HG03439 (cell line): ENCODE measurements at regions not wholly inside any gene's neighbourhood (a gene's known extent, or its start where the extent isn't known, plus 50 kb on each side); places are given as distances from the start of the nearest gene placed in this dataset.
A peak's percentile ranks its signal among the peaks of the same experiment; 100 is the strongest.
"Not testable (repeated sequence)": the region's sequence is repeated elsewhere in the genome, so short reads cannot be mapped to it uniquely, and the experiment has no call there.

ENCODE experiments used
- ATAC-seq: cut with Tn5 transposase; IDR thresholded peaks from one replicate; pipeline ENCODE4 v1.9.1; 2021; ENCODE audit warnings: mild to moderate bottlenecking, moderate library complexity; ENCODE audit not compliant: unreplicated experiment

DNA sequence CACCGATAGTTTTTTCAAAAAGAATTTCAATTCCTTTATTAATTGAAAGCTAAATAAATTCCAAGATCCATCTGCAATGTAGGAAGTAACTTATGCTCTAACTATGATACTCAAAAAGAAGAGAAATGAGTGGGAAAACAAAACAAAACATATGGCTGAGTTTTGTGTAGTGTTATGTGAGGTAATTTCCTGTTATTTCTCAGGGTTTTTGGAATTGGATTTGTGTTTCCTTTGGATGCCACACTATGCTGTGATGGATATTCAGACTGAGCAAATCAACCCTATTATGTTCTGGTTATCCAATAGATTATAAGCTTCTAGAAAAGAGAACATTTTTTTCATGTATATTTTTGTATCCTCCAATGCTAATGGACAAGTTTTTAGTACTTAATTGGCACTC is 73.4 kb upstream of the RAPGEF2 start:
- no peak for ATAC-seq

DNA sequence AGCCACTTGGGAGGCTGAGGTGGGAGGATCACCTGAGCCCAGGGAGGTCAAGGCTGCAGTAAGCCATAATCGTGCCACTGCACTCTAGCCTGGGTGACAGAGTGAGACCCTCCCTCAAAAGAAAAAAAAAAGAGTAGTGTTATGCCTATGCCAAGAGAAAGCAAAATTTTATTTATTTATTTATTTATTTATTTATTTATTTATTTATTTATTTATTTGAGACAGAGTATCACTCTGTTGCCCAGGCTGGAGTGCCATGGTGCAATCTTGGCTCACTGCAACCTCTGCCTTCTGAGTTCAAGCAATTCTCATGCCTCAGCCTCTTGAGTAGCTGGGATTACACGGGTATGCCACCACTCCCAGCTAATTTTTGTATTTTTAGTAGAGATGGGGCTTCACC is 72.6 kb upstream of the RAPGEF2 start:
- not testable (repeated sequence) for ATAC-seq

DNA sequence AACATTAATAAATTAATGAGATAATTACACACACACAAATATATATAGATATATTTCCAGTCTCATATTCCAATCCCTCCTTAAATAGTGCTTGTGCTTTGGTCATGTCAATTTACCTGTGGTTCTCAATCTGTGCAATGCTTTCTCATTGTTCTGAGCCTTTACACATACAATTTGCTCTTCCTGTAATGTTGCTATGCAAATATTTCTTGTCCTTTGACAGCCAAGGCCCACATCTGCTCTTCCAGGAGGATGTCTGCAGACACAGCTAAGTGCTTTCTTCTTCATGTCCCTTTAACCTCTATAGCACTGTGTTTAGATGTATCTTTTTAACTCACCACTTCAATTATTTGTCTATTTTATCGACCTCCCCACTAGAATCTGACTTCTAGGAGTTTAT is 67.3 kb upstream of the RAPGEF2 start:
- no peak for ATAC-seq

DNA sequence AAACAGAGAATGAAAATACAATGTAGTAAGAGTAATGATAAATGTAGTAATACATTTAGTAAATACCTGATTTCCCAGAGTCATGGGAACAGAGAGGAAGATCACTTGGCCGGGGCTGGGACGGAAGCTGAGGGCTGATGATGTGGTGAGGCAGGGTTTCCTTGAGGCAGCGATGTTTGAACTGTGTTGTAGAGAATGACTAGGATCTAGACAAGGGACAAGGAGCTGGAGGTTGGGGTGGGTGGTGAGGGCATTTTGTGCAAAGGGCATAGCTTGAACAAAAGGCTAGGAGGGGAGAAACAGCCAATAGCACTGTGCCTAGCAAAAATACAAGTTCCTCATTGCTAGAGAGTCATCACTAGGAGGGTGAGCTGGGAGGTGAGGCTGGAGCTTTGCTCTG is 64.3 kb upstream of the RAPGEF2 start:
- no peak for ATAC-seq

GRCh38 chr4:159041054-159042034 is 61.5 kb upstream of the RAPGEF2 start:
- no peak for ATAC-seq

- no peak for ATAC-seq
Measured at GRCh38 chr4:159042097-159042605, 60.7 kb upstream of the RAPGEF2 start.

DNA sequence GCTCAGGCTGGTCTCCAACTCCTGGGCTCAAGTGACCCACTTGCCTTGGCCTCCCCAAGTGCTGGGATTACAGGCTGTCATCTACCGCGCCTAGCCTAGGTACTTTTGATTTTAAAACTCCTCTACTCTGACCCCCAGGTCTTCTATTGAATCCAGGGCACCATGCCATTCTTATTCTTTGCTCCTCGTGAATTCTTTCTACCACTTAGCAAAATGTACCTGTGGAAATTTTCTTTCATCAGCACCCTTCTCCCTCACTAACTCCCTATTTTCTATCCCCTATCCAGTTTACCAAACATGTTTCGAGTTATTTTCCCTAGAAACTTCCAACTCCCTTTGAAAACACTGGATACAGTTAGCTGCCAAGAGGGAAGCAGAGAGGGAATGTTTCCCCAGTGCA is 60.0 kb upstream of the RAPGEF2 start:
- no peak for ATAC-seq

DNA sequence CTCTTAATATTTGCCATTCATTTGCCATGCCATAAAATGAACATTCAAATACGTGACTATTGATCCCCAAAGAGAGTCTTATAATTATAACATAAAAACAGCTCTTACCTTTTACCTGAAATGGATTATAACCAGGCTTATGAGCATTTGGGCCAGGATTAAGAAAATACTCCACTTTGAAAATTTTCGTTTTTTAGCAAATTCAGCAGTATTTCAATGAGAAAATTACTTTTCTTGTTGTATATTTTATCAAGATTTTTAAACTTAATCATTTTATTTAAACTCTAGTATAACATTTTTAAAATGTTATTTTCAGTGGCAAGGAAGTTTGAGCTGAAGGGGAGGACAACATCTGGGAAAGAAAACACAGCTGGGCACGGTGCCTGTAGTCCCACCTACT is 59.0 kb upstream of the RAPGEF2 start:
- ATAC-seq, result no peak

DNA sequence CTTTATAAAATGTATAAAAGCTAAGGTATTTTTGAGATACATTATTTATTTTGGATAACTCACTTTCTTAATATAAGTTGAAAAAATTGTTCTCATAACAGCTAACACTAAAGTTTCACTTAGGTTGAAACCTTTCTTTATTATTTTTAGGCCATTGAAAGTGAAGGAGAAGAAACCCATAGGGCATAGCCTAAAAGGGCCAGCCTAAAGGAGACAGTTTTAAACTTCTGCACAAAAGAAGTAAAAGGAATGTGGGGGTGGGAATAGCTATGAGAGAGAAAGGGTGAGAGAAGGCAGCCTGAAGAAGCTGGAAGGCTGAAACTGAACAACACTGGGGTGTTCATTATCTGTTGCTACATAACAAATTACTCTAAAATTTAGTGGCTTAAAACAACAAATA is 57.6 kb upstream of the RAPGEF2 start:
- no peak for ATAC-seq

DNA sequence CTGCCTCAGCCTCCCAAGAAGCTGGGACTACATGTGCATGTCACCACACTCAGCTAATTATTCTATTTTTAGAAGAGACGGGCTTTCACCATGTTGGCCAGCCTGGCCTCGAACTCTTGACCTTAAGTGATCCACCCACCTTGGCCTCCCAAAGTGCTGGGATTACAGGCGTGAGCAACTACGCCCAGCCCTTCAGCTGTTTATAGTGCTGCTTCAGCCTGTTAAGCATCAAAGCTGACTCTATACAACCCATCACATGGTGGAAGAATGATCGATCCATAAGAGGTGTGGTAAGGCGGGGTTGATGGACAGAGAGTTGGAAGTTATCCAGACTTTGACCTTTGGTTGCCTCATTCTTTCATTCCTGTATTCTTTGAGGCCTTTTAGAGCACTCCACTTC is 56.2 kb upstream of the RAPGEF2 start:
- no peak for ATAC-seq

DNA sequence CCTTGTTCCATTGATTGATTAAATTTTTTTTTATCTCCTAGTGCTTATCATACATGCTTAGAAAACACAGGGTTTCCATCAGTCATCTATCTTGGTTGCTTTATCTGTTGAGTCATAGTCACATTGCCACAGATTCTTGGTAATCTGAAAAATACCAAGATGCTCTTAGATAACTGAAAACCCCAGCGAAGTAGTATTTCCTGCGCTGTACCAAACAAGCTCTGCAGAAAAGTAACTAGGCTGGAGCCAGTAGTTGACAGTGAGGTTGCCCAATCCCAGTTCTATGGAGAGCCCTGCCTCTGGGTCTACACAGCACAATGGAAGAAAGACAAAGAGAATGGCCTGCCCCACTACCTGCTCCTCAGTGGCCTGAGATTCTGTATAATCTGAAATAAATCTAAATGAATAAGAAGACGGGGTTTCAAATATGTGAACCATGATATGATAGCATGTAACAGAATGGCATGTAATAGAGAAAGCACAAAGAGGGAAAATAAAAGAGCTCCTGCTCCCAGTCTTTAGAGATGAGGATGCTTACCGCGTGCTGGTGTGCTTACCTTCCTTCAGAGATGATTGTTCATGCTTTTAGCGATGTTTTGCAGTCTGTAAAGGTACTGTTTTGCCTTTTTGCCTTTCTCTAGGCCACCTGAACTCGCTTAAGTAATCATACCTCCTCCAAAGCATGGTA is 55.3 kb upstream of the RAPGEF2 start:
- no peak for ATAC-seq

- no peak for ATAC-seq
Measured at GRCh38 chr4:159048166-159048886, 54.6 kb upstream of the RAPGEF2 start.

- ATAC-seq, result no peak
Measured at GRCh38 chr4:159049780-159050375, 53.0 kb upstream of the RAPGEF2 start.

DNA sequence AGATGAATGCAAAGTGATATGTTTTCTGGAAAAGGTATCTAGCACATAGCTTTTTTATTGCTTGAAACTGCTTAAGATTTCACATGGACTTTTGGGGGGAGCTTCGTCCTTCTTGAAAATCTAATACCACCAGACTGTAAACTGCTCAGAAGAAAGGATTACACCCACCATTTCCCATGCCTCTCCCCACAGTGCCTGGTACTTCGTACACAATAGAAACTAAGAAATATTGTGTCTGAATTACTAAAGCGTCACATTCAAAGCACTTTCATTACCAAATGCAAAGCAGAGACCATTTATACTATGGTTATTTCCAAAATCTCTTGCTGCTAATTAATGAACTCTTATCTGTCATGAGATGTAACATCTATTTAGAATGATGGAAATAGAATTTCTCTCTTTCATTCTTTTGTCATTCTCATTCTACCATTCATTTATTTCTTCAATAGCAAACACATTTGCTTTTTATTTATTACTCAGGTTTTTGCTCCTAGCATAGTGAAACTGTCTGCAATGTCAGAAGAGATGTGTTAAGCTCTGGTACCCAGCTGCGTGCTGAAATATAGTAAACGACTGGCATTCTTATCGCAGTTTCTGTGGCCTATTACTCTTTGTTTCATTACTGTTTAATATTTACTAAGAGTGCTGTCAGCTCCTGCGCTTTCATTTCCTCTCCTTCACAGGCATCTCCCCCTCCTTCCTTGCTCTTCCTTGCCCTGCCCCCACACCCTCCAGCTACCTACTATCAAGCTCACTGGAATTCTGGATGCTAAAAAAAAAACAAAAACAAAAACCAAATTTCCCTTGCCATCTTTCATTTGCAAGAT is 51.4 kb upstream of the RAPGEF2 start:
- peak; percentile 90 for ATAC-seq

DNA sequence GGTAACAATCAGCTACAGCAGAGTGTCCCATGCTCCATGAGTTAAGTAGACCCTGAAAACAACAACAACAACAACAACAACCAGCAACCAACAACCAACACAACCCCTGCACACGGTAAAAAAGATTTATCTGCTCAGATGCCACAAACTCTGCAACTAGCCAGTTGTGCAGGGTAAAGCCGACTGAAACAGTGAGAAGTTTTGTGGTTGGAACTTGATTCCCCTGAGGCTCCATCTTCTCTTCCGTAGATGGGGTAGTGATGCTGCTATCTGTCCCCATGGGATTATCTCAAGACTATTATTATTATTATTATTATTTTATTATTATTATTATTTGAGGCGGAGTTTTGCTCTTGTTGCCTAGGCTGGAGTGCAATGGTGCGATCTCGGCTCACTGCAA is 50.6 kb upstream of the RAPGEF2 start:
- peak; percentile 44 for ATAC-seq
